Endometrial microvascular endothelial cells (primary cell): ENCODE measurements at regions not wholly inside any gene's neighbourhood (a gene's known extent, or its start where the extent isn't known, plus 50 kb on each side); places are given as distances from the start of the nearest gene placed in this dataset.

Source experiments
- in situ Hi-C: cut with HindIII; loops from 2 replicates; pipeline ENCODE4 v1.10.0; 2017; ENCODE audit warnings: low sequenced_read_pairs, low pct_unique_long_range_greater_than_20kb; ENCODE audit errors: inconsistent ontology term

DNA sequence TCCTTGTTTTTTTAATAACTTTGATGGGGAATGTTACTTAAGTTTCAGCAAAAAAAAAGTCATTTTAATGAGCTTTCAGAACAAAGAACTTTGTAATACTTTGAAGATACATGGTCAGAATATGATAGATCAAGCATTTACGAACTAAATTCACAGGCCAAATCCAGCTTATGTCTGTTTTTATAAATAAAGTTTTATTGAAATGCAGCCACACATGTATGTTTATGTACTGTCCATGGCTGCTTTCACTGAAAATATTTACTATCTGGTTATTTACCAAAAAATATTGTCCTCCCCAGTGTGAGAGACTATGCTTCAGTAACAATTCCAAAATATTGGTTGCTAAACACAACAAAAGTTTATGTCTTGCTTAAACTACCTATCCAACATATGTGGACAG, 366.7 kb downstream of the PIK3R1 start:
- in situ Hi-C loops: no loop called here

DNA sequence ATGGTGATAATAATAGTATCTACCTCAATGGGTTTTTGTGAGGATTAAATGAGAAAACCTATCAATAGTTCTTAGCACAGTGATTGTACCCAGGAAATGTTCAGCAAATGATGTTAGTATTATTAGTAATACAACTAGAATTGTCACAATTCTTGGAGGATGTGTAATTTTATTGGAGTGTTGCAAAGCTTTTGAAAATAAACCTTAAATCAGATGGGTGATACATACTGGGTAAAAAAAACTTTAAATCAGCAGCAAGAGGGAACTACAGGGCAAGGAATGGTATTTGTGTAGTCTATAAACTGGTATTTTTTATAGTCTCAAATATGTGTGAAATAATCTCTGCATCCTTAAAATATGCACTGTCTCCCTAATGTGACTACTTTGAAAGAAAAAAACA, 371.6 kb downstream of the PIK3R1 start:
- in situ Hi-C loops: no loop called here

GRCh38 chr5:68591850-68592249, 376.3 kb downstream of the PIK3R1 start:
- in situ Hi-C loops: no loop called here

- in situ Hi-C loops: no loop called here
Measured at GRCh38 chr5:68592351-68592750, 376.8 kb downstream of the PIK3R1 start.

DNA sequence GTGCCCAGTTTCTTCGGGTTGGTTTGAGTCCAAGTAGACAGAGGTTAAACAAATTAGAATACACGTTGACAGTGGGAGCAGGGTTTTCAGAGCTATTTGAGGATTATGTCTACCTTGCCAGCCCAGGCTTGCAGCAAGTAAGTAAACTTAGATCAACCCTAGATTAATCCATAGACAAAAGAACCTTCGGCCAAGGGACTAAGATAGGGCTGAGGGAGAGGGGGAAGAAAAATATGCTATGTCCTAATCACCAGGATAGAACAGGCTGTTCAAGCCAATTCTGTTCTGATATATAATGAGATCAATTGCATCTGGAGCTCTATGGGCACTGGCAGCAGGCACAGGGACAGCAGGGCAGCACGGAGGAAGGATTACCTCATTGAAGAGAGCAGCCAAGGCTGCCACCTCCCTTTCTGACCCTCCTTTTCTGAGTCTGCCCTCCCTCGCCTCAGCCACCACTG, 377.7 kb downstream of the PIK3R1 start:
- in situ Hi-C loops: no loop called here

GRCh38 chr5:68612972-68613371, 397.4 kb downstream of the PIK3R1 start:
- in situ Hi-C loops: no loop called here

DNA sequence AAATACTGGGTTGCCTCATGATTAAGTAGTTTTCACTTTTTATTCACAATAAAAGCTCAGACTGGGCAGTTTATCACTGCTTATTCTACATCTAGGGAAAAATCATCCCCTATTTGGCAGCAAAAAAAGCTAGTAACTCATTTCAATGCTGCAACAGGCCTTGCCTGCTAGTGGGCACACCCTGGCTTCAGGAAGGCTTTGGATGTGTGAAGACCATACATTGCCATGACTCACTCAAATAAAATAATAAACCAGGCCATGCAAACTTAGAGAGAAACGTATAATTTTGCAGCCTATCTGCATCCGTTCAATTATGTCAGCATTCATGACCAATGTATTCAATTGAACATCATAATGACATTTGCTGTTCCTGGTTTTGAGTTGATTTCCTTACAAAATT, 402.9 kb downstream of the PIK3R1 start:
- in situ Hi-C loops: no loop called here

GRCh38 chr5:68627001-68627400, 411.4 kb downstream of the PIK3R1 start:
- in situ Hi-C loops: no loop called here

DNA sequence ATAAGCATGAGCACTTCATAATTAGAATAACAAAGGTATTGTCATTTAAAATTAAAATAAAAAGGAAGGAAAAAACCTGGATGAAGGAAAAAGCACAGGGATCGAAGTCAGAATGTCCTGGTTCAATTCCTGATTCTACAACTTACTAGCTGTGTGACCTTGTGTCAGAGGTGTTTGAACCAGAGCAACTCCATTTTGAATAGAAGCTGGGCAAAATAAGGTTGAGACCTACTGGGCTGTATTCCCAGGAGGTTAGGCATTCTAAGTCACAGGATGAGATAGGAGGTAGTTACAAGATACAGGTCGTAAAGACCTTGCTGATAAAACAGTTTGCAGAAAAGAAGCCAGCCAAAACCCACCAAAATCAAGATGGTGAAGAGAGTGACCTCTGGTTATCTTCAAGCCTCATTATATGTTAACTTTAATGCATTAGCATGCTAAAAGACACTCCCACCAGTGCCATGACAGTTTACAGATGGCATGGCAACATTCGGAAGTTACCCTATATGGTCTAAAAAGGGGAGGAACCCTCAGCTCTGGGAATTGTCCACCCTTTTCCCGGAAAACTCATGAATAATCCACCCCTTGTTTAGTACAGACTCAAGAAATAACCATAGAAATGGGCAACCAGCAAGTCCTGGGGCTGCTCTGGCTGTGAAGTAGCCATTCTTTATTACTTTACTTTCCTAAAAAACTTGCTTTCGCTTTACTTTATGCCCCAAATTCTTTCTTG, 412.7 kb downstream of the PIK3R1 start:
- in situ Hi-C loops: no loop called here

GRCh38 chr5:68630354-68630753, 414.8 kb downstream of the PIK3R1 start:
- in situ Hi-C loops: no loop called here

GRCh38 chr5:68631884-68632283, 416.3 kb downstream of the PIK3R1 start:
- in situ Hi-C loops: no loop called here

DNA sequence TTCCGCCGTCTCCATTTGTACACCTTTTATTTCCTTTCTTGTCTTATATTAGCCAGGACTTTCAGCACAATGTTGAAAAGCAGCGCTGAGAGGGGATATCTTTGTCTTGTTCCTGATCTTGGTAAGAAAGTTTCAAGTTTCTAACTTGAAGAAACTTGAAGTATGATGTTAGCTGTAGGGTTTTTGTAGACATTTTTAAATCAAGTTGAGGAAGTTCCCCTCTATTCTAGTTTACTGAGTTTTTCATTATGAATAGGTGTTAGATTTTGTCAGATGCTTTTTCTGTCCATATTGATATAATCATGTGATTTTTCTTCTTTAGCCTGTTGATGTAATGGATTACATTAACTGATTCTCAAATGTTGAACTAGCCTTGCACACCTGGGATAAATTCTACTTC, 425.7 kb downstream of the PIK3R1 start:
- in situ Hi-C loops: no loop called here

- in situ Hi-C loops: no loop called here
Measured at GRCh38 chr5:68643064-68643463, 427.5 kb downstream of the PIK3R1 start.

DNA sequence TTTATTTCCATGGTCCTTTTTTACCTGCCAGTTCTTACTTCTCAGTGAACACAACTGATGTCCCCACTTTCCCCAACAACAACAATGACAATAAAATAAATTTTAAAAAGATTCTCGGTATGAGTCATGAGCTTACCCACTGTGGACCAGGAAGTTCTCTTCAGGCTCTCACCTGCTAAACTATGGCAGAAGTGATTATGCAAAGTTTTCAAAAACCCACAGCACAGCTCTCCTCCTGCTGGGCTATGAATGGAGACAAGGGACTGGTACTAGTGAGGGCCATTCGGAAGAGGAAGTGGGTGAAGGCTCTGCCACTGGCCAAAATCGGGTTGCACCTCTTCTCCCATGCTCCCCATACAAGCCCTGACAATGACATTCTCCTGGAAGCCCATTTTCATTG, 429.4 kb downstream of the PIK3R1 start:
- in situ Hi-C loops: no loop called here

DNA sequence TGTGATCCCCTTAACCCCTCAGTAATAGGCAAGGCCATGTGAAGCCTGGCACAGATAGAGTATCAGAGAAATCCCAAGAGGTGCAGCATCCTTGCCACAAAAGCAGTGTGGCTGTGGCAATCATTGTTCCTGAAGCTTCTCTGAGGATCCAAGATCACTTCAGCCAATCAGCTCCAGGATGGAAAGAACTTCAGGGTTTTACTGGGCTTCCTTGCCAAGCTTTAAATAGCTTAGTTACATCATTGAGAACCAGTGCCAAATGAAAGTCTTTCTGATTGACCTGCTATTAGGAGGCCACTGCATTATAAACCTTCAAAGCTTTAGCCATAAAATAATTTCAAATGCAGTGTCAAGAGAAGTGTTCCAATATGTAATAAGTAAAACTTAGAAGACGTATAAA, 430.6 kb downstream of the PIK3R1 start:
- in situ Hi-C loops: no loop called here

DNA sequence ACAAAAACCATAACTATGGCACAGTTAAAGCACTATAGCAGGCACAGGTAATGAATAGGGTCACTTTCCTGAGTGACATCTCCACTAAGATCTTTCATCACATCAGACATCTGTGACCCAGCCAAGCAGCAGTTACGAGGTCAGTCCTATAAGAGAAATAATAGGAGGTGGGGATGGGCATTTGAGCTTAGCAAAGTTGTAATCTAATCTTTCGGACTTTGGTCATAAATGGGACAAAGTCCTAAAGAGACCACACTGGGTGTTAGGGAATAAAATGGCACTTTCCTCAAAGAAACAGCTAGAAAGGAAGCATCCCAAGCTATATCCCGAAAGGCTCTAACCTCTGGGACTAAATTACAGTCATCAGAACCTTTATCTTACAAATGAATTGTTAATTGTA, 432.2 kb downstream of the PIK3R1 start:
- in situ Hi-C loops: no loop called here

DNA sequence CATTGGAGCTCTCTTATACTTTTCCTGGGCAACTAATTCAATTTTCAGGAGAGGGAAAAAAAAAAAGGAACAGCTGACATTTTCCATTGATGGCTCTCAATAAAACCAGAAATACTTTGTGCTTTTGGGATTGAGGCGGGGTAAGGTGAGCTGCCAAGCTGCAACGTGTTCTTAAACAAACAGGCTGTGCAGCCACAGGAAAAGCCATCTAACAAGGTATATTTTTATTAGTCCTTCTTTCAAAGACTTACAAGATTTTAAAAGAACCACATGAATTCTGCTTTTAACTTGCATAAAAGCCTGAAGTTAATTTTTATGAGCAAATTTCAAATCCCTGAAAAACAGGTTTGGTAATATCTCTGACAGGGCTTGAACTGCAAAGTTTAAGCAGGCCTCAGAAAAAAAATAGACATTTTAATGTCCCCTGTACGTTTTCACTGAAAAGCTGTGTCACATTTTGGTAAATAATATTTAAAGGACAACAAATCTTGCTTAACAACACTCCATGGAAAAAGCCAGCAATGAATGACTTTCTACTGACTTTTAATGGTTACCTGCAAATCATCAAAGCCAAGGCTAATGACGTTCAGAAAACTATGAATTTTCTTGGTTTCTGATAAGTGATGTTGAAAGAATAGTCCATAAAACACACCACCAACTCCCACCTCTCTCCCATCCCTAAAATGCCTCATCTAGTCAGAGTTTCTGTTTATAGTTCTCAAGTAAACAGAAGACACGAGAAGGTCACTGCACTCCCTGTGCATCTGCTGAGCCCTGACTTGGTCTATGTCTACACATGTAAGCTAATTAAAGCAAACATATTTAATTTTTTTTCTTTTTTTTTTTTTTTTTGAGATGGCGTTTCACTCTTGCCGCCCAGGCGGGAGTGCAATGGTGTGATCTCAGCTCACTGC, 433.6 kb downstream of the PIK3R1 start:
- in situ Hi-C loops: no loop called here

GRCh38 chr5:68652534-68652965, 437.0 kb downstream of the PIK3R1 start:
- in situ Hi-C loops: no loop called here

- in situ Hi-C loops: no loop called here
Measured at GRCh38 chr5:68653471-68653870, 437.9 kb downstream of the PIK3R1 start.
